Neural progenitor cell (in vitro differentiated cells): ENCODE measurements at regions not wholly inside any gene's neighbourhood (a gene's known extent, or its start where the extent isn't known, plus 50 kb on each side); places are given as distances from the start of the nearest gene placed in this dataset.

Source experiments
- DNase-seq: peaks from one replicate; pipeline ENCODE4 v3.0.0-alpha.2; 2016; ENCODE audit warnings: low spot score
- H2AFZ ChIP-seq: fragments of 200-600 bp; sonication (generic); replicated peaks from 2 replicates; pipeline ENCODE4 v1.6.1; 2016; ENCODE audit warnings: antibody characterized with exemption
- H3F3A ChIP-seq: fragments of 200-600 bp; sonication (generic); 2 replicates; pipeline ENCODE4 v1.6.1; 2016; ENCODE audit warnings: antibody characterized with exemption, low read depth
- H3K27ac ChIP-seq: fragments of 200-600 bp; sonication (generic); 2 replicates; pipeline ENCODE4 v1.5.1; 2016; ENCODE audit warnings: mild to moderate bottlenecking
- H3K27me3 ChIP-seq: fragments of 200-600 bp; sonication (generic); 2 replicates; pipeline ENCODE4 v1.6.1; 2016; ENCODE audit warnings: mild to moderate bottlenecking, moderate library complexity
- H3K36me3 ChIP-seq: fragments of 200-600 bp; sonication (generic); 2 replicates; pipeline ENCODE4 v1.5.1; 2016
- H3K4me1 ChIP-seq: fragments of 200-600 bp; sonication (generic); 2 replicates; pipeline ENCODE4 v1.6.1; 2016; ENCODE audit warnings: mixed run types
- H3K4me2 ChIP-seq: fragments of 200-600 bp; sonication (generic); 2 replicates; pipeline ENCODE4 v1.6.1; 2016
- H3K4me3 ChIP-seq: fragments of 200-600 bp; sonication (generic); 2 replicates; pipeline ENCODE4 v1.5.1; 2016
- H3K79me2 ChIP-seq: fragments of 200-600 bp; sonication (generic); 2 replicates; pipeline ENCODE4 v1.6.1; 2016; ENCODE audit warnings: low read depth
- H3K9ac ChIP-seq: fragments of 200-600 bp; sonication (generic); 2 replicates; pipeline ENCODE4 v1.6.1; 2016
- H3K9me3 ChIP-seq: fragments of 200-600 bp; sonication (generic); 2 replicates; pipeline ENCODE4 v1.5.1; 2016; ENCODE audit warnings: low read depth
- H4K20me1 ChIP-seq: fragments of 200-600 bp; sonication (generic); 2 replicates; pipeline ENCODE4 v1.6.1; 2016; ENCODE audit warnings: low read depth
- H3K27ac Mint-ChIP-seq: 3 replicates; pipeline ENCODE4 v1.8.0; 2021; ENCODE audit warnings: mixed read lengths
- H3K27me3 Mint-ChIP-seq: 2 replicates; pipeline ENCODE4 v1.8.0; 2022; ENCODE audit warnings: low read depth, mild to moderate bottlenecking, inconsistent platforms, moderate library complexity, mixed read lengths; ENCODE audit not compliant: insufficient read depth
- H3K36me3 Mint-ChIP-seq: 3 replicates; pipeline ENCODE4 v1.8.0; 2021; ENCODE audit warnings: mixed read lengths
- H3K4me1 Mint-ChIP-seq: 3 replicates; pipeline ENCODE4 v1.8.0; 2021; ENCODE audit warnings: mixed read lengths
- H3K4me3 Mint-ChIP-seq: 3 replicates; pipeline ENCODE4 v1.8.0; 2021; ENCODE audit warnings: mild to moderate bottlenecking, moderate library complexity, mixed read lengths
- H3K9me3 Mint-ChIP-seq: 3 replicates; pipeline ENCODE4 v1.8.0; 2020; ENCODE audit warnings: mixed read lengths
- EZH2 ChIP-seq: fragments of 200-600 bp; sonication (generic); IDR thresholded peaks from 2 replicates; pipeline ENCODE4 v1.6.1; 2017; ENCODE audit warnings: antibody characterized with exemption, mild to moderate bottlenecking, moderate library complexity
- EZH2phosphoT487 ChIP-seq: fragments of 200-600 bp; sonication (generic); IDR thresholded peaks from 2 replicates; pipeline ENCODE4 v1.6.1; 2017; ENCODE audit warnings: antibody characterized with exemption
- TF ChIP-seq, protein P1 (sequence below): fragments of 200-600 bp; sonication (generic); IDR thresholded peaks from 2 replicates; pipeline ENCODE4 v1.5.1; 2017; ENCODE audit warnings: antibody characterized with exemption, mild to moderate bottlenecking

DNA sequence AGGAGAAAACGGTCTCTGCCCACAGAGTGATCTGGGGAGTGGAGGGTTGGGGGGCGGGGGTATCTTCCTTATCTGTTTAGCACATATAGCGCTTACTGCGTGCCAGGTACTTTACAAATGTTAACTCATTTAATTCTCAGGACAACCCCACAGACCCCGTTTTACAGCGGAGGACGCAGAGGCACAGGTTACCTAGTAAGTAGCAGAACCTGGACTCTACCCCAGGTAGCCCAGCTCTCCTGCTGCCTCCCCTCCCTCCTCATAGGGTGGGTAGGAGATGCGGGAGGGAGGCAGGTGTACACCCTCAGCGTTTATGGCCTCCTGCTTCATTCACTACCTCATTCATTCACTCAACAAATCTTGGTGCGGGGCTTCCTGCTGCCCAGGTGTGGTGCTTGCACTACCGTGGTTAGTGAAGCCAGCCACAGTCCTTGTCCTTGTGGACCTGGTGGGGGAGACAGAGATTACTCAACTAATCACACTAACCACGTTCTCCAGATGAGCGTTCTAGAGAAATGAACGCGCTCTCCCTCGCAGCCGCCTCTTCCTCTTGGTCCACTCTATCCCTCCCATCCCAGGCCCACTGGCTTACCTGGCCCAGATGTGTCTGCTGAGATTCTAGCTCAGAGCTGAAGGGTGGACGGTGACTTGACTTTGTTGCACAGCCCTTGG lies 102.0 kb downstream of the IER5 start:
- no peak for DNase-seq
- H3K9ac ChIP-seq: no peak overlapping the region
- H3K27me3 ChIP-seq: peaks cover 15% of the 10 kb centered on the region
- H3F3A ChIP-seq: no peaks in the 10 kb centered on the region
- H2AFZ ChIP-seq: peak overlapping the region; percentile 88
- Mint-ChIP-seq H3K36me3 (no peaks in the 10 kb centered on the region), H3K4me1 (peaks cover 3% of the 10 kb centered on the region), H3K27ac (no peak overlapping the region), H3K27me3 (peaks cover 6% of the 10 kb centered on the region), H3K4me3 (peak overlapping the region; percentile 71), H3K9me3 (peaks cover 7% of the 10 kb centered on the region)
- no peaks in the 10 kb centered on the region for H3K36me3 ChIP-seq
- no peaks in the 10 kb centered on the region for H4K20me1 ChIP-seq
- no peak overlapping the region for H3K27ac ChIP-seq
- H3K9me3 ChIP-seq: no peaks in the 10 kb centered on the region
- TF ChIP-seq, protein P1, sequence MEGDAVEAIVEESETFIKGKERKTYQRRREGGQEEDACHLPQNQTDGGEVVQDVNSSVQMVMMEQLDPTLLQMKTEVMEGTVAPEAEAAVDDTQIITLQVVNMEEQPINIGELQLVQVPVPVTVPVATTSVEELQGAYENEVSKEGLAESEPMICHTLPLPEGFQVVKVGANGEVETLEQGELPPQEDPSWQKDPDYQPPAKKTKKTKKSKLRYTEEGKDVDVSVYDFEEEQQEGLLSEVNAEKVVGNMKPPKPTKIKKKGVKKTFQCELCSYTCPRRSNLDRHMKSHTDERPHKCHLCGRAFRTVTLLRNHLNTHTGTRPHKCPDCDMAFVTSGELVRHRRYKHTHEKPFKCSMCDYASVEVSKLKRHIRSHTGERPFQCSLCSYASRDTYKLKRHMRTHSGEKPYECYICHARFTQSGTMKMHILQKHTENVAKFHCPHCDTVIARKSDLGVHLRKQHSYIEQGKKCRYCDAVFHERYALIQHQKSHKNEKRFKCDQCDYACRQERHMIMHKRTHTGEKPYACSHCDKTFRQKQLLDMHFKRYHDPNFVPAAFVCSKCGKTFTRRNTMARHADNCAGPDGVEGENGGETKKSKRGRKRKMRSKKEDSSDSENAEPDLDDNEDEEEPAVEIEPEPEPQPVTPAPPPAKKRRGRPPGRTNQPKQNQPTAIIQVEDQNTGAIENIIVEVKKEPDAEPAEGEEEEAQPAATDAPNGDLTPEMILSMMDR: no peak
- TF ChIP-seq EZH2 (no peak), EZH2phosphoT487 (no peak)
- H3K4me1 ChIP-seq: no peaks in the 10 kb centered on the region
- H3K4me3 ChIP-seq: peak overlapping the region; percentile 53
- no peaks in the 10 kb centered on the region for H3K79me2 ChIP-seq
- H3K4me2 ChIP-seq: peak overlapping the region; percentile 88

DNA sequence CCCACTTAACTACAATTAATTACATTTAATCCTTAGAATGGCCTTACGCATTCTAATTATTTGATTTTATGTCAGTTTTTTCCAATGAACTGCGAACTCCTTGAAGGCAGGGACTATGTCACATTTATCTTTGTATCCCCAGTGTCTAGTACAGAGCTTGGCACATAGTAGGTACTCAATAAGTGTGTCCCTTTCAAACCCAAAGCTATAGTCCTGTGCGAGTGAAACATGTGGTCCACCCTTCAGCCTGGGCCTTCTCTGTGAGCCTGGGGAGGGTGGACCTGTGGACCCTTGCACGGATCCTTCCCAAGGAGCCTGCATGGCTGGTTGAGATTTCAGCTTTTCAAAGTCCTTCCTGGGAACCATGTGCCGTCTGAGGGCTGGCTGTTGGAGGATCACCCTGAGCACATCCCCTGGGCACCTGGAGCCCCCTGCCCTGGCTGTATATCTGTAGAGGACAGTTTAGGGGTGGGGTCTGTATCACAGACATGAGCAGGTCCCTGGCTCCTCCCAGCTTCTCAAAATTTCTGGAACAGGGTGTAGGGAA lies 103.1 kb downstream of the IER5 start:
- no peak overlapping the region for H3K4me2 ChIP-seq
- H3K27me3 ChIP-seq: peaks cover 15% of the 10 kb centered on the region
- H3K4me3 ChIP-seq: no peak overlapping the region
- H3K36me3 ChIP-seq: no peaks in the 10 kb centered on the region
- TF ChIP-seq EZH2: no peak
- no peak for TF ChIP-seq EZH2phosphoT487
- TF ChIP-seq, protein P1: no peak
- H3K36me3 Mint-ChIP-seq: no peaks in the 10 kb centered on the region
- no peaks in the 10 kb centered on the region for H4K20me1 ChIP-seq
- no peak overlapping the region for H3K9ac ChIP-seq
- H3K27ac Mint-ChIP-seq: no peak overlapping the region
- H3F3A ChIP-seq: no peaks in the 10 kb centered on the region
- H3K27me3 Mint-ChIP-seq: peaks cover 3% of the 10 kb centered on the region
- H3K9me3 Mint-ChIP-seq: peaks cover 6% of the 10 kb centered on the region
- peaks cover 3% of the 10 kb centered on the region for H3K4me1 Mint-ChIP-seq
- no peak for DNase-seq
- no peaks in the 10 kb centered on the region for H3K4me1 ChIP-seq
- H2AFZ ChIP-seq: no peak overlapping the region
- H3K9me3 ChIP-seq: no peaks in the 10 kb centered on the region
- H3K27ac ChIP-seq: no peak overlapping the region
- H3K4me3 Mint-ChIP-seq: no peak overlapping the region
- H3K79me2 ChIP-seq: no peaks in the 10 kb centered on the region

DNA sequence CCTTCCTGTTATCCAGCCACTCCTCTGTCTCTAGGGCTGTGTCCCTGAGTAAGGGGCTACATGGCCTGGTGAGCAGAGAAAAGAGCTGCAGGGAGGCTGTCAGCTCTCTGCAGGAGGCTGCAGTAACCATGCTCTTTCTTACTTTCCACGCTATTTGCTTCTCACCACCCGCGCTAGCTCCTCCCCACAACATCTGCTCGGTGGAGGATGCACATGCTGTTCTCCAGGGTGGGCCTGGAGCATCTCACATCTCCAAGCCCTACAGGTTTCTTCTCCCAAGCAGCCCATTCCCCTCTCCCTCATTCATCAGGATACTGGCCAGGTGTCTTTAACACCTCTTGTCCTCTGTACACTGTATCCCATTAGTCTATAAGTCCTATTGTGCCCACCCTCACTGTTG lies 103.8 kb downstream of the IER5 start:
- no peak for DNase-seq
- peaks cover 3% of the 10 kb centered on the region for H3K27me3 Mint-ChIP-seq
- H3K4me1 Mint-ChIP-seq: peaks cover 3% of the 10 kb centered on the region
- no peak for TF ChIP-seq EZH2phosphoT487
- TF ChIP-seq, protein P1: no peak
- TF ChIP-seq EZH2: no peak
- Histone ChIP-seq H3K27me3 (peaks cover 15% of the 10 kb centered on the region), H3K4me2 (no peak overlapping the region), H3K9me3 (no peaks in the 10 kb centered on the region), H4K20me1 (no peaks in the 10 kb centered on the region), H3K9ac (no peak overlapping the region), H3K36me3 (no peaks in the 10 kb centered on the region), H2AFZ (no peak overlapping the region), H3K27ac (no peak overlapping the region), H3K79me2 (no peaks in the 10 kb centered on the region), H3K4me1 (no peaks in the 10 kb centered on the region), H3F3A (no peaks in the 10 kb centered on the region), H3K4me3 (no peak overlapping the region)
- peaks cover 6% of the 10 kb centered on the region for H3K9me3 Mint-ChIP-seq
- no peak overlapping the region for H3K27ac Mint-ChIP-seq
- no peaks in the 10 kb centered on the region for H3K36me3 Mint-ChIP-seq
- H3K4me3 Mint-ChIP-seq: no peak overlapping the region
